ENCODE measurements at regions not wholly inside any gene's neighbourhood (a gene's known extent, or its start where the extent isn't known, plus 50 kb on each side); places are given as distances from the start of the nearest gene placed in this dataset.

GRCh38 chr4:127143460-127144195 is 489.1 kb upstream of the INTU start:
- ChIA-PET SMC1A (ENCODE audit: uncharacterized antibody, unreplicated experiment) (no interaction called here), CTCF (no interaction called here), RAD21 (ENCODE audit: unreplicated experiment) (no interaction called here), POLR2A (no interaction called here)
- no peak overlapping the region for H3K9ac ChIP-seq (ENCODE audit: control insufficient read depth, insufficient read depth, low read length)
- H3K4me1 ChIP-seq (ENCODE audit: control insufficient read depth, insufficient read depth, low read length): no peaks in the 10 kb centered on the region
- no peak overlapping the region for H2AFZ ChIP-seq (ENCODE audit: control insufficient read depth, low read depth, low read length)
- no peak for FAIRE-seq
- intact Hi-C loops (cut with micrococcal nuclease; ENCODE audit: unreplicated experiment): no loop called here
- WGBS (ENCODE audit: insufficient coverage, insufficient replicate concordance, low lambda C conversion rate, missing lambda C conversion rate): 18% methylated on average over 5 of the region's 5 CpGs
- in situ Hi-C loops (cut with MboI): no loop called here
- H3K79me2 ChIP-seq (ENCODE audit: control insufficient read depth, insufficient read depth, low read length): no peaks in the 10 kb centered on the region
- no peak for DNase-seq (ENCODE audit: low read depth, low spot score)
- H3K4me3 ChIP-seq: no peak overlapping the region
- ATAC-seq: no peak
- H3K4me2 ChIP-seq (ENCODE audit: control insufficient read depth, insufficient read depth): no peak overlapping the region
- no peaks in the 10 kb centered on the region for H3K27me3 ChIP-seq (replicated peaks in 1 of 2; ENCODE audit: control insufficient read depth in 2 of 2, insufficient read depth in 2 of 2, low read length in 1 of 2)
- no TSS peak for BruUV-seq (replicated peaks)
- no peaks in the 10 kb centered on the region for H4K20me1 ChIP-seq (ENCODE audit: control insufficient read depth, insufficient read depth)
- H3K9me3 ChIP-seq (replicated peaks; ENCODE audit: control insufficient read depth, insufficient read depth, low read length): no peaks in the 10 kb centered on the region
- TF ChIP-seq KLF5 (IDR thresholded peaks at IDR 0.05; ENCODE audit: partially characterized antibody) (no peak), YY1 (IDR thresholded peaks at IDR 0.05; ENCODE audit: low read depth, low read length) (no peak), IRF4 (IDR thresholded peaks at IDR 0.05; ENCODE audit: low read depth, low read length) (no peak), PML (IDR thresholded peaks at IDR 0.05; ENCODE audit: low read length) (no peak), FOXM1 (IDR thresholded peaks at IDR 0.05; ENCODE audit: low read depth, low read length) (no peak), ZSCAN29 (IDR thresholded peaks at IDR 0.05) (no peak), MYC (IDR thresholded peaks at IDR 0.05; ENCODE audit: insufficient read depth, insufficient read length, insufficient replicate concordance, low read length, severe bottlenecking) (no peak), CREM (IDR thresholded peaks at IDR 0.05; ENCODE audit: low read depth) (no peak), CEBPB (IDR thresholded peaks at IDR 0.05; ENCODE audit: borderline replicate concordance in 1 of 2, low read depth in 2 of 2, low read length in 2 of 2) (no peak), POLR2AphosphoS5 (IDR thresholded peaks at IDR 0.05; ENCODE audit: low read length) (no peak), CREB1 (IDR thresholded peaks at IDR 0.05; ENCODE audit: low read depth) (no peak), NBN (IDR thresholded peaks at IDR 0.05) (no peak), WRNIP1 (IDR thresholded peaks at IDR 0.05; ENCODE audit: borderline replicate concordance, low read depth, low read length) (no peak), BACH1 (IDR thresholded peaks at IDR 0.05; ENCODE audit: borderline replicate concordance) (no peak)
- TF ChIP-seq, protein P1, sequence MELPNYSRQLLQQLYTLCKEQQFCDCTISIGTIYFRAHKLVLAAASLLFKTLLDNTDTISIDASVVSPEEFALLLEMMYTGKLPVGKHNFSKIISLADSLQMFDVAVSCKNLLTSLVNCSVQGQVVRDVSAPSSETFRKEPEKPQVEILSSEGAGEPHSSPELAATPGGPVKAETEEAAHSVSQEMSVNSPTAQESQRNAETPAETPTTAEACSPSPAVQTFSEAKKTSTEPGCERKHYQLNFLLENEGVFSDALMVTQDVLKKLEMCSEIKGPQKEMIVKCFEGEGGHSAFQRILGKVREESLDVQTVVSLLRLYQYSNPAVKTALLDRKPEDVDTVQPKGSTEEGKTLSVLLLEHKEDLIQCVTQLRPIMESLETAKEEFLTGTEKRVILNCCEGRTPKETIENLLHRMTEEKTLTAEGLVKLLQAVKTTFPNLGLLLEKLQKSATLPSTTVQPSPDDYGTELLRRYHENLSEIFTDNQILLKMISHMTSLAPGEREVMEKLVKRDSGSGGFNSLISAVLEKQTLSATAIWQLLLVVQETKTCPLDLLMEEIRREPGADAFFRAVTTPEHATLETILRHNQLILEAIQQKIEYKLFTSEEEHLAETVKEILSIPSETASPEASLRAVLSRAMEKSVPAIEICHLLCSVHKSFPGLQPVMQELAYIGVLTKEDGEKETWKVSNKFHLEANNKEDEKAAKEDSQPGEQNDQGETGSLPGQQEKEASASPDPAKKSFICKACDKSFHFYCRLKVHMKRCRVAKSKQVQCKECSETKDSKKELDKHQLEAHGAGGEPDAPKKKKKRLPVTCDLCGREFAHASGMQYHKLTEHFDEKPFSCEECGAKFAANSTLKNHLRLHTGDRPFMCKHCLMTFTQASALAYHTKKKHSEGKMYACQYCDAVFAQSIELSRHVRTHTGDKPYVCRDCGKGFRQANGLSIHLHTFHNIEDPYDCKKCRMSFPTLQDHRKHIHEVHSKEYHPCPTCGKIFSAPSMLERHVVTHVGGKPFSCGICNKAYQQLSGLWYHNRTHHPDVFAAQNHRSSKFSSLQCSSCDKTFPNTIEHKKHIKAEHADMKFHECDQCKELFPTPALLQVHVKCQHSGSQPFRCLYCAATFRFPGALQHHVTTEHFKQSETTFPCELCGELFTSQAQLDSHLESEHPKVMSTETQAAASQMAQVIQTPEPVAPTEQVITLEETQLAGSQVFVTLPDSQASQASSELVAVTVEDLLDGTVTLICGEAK (IDR thresholded peaks at IDR 0.05; ENCODE audit: borderline replicate concordance): no peak
- no peak overlapping the region for H3K27ac ChIP-seq (ENCODE audit: control insufficient read depth, insufficient read depth)
- no peaks in the 10 kb centered on the region for H3K36me3 ChIP-seq (ENCODE audit: control insufficient read depth in 2 of 2, insufficient read depth in 2 of 2, low read length in 1 of 2)
